HepG2 (cell line): ENCODE measurements at regions not wholly inside any gene's neighbourhood (a gene's known extent, or its start where the extent isn't known, plus 50 kb on each side); places are given as distances from the start of the nearest gene placed in this dataset.

ENCODE experiments used
- ATAC-seq: fragments of 200-7000 bp; cut with Tn5 transposase; 3 replicates; pipeline ENCODE4 v1.9.1; 2020; ENCODE audit warnings: mild to moderate bottlenecking, moderate library complexity
- BruUV-seq: library from RNA; stranded (reverse); fragments of 400-500 nt; replicated peaks from 2 replicates; lab custom pipeline; 2021; lab: Mats Ljungman, UMichigan
- CTCF ChIA-PET: fragments of 300-600 bp; formaldehyde crosslinking; extraction: SDS; loops from one replicate; lab custom pipeline; 2021; ENCODE audit warnings: low total read pairs, inconsistent platforms, low intra/inter-chr PET ratio; lab: Yijun Ruan, JAX
- POLR2A ChIA-PET: fragments of 350-600 bp; sonication (Branson Sonifier 250); formaldehyde crosslinking; loops from one replicate; lab custom pipeline; 2020; ENCODE audit warnings: antibody characterized with exemption, inconsistent platforms; lab: Yijun Ruan, JAX
- DNase-seq: peaks from one replicate; pipeline ENCODE4 v3.0.0-alpha.2; 2015; ENCODE audit warnings: low spot score
- FAIRE-seq: peaks from 3 replicates; lab custom pipeline; 2011; peaks lifted over from hg19 to GRCh38; lab: Jason Lieb, UNC
- H2AFZ ChIP-seq: one replicate; pipeline ENCODE4 v1.6.1; 2011; ENCODE audit warnings: low read length, inconsistent platforms
- H3K27ac ChIP-seq: fragments of 300-600 bp; 3 replicates; pipeline ENCODE4 v1.8.0; 2011; ENCODE audit warnings: mixed run types, mild to moderate bottlenecking, mixed read lengths, low read length, inconsistent platforms; ENCODE audit not compliant: insufficient read depth; ENCODE audit errors: extremely low read length
- H3K27me3 ChIP-seq, 2 experiments: fragments of 200-600 bp in 1 of 2; 2 replicates in 1 of 2; 3 replicates in 1 of 2; pipeline versions ENCODE4 v1.6.0 to v1.8.0; 2011; ENCODE audit warnings: low read length in 2 of 2, mild to moderate bottlenecking in 2 of 2, moderate library complexity in 2 of 2, inconsistent platforms in 1 of 2; ENCODE audit not compliant: insufficient read depth in 2 of 2, control insufficient read depth in 1 of 2
- H3K36me3 ChIP-seq, 2 experiments: fragments of 200-600 bp in 1 of 2; replicated peaks in 1 of 2; 2 replicates in 1 of 2; 3 replicates in 1 of 2; pipeline versions ENCODE4 v1.5.1 to v1.8.0; 2011; ENCODE audit warnings: low read length in 2 of 2, inconsistent platforms in 1 of 2; ENCODE audit not compliant: insufficient read depth in 2 of 2, control insufficient read depth in 1 of 2
- H3K4me1 ChIP-seq: 2 replicates; pipeline ENCODE4 v1.5.1; 2012; ENCODE audit warnings: low read length, inconsistent platforms; ENCODE audit not compliant: insufficient read depth
- H3K4me2 ChIP-seq: 2 replicates; pipeline ENCODE4 v1.6.0; 2011; ENCODE audit warnings: low read depth, low read length, inconsistent platforms
- H3K4me3 ChIP-seq, 3 experiments: fragments of 200-600 bp in 1 of 3; sonication (generic), shearing (Covaris generic) in 1 of 3; replicated peaks in 1 of 3; 2 replicates each; pipeline ENCODE4 v1.5.1; 2011 to 2016; ENCODE audit warnings: low read length in 3 of 3, inconsistent platforms in 2 of 3, low read depth in 2 of 3, mild to moderate bottlenecking in 2 of 3, control low read depth in 1 of 3, mixed read lengths in 1 of 3; ENCODE audit not compliant: insufficient read depth in 1 of 3
- H3K79me2 ChIP-seq: one replicate; pipeline ENCODE4 v1.6.1; 2011; ENCODE audit warnings: low read length, inconsistent platforms; ENCODE audit not compliant: insufficient read depth
- H3K9ac ChIP-seq: 2 replicates; pipeline ENCODE4 v1.6.0; 2011; ENCODE audit warnings: mild to moderate bottlenecking, low read depth, low read length, inconsistent platforms; ENCODE audit not compliant: insufficient read depth
- H3K9me3 ChIP-seq: 2 replicates; pipeline ENCODE4 v1.5.1; 2012; ENCODE audit warnings: mild to moderate bottlenecking, low read length
- H4K20me1 ChIP-seq: 2 replicates; pipeline ENCODE4 v1.6.0; 2011; ENCODE audit warnings: inconsistent platforms, mild to moderate bottlenecking, low read length, moderate library complexity; ENCODE audit not compliant: insufficient read depth
- ARNT2 ChIP-seq: sonication (generic); formaldehyde crosslinking; IDR thresholded peaks from 2 replicates; pipeline ENCODE4 v1.8.0; 2022; ENCODE audit warnings: mild to moderate bottlenecking, low read depth, missing genetic modification reagents, moderate library complexity
- CBFB ChIP-seq: sonication (generic); formaldehyde crosslinking; IDR thresholded peaks from 2 replicates; pipeline ENCODE4 v1.4.0; 2020; ENCODE audit warnings: missing genetic modification reagents
- HOXA7 ChIP-seq: sonication (generic); formaldehyde crosslinking; IDR thresholded peaks from 2 replicates; pipeline ENCODE4 v1.8.1; 2022; ENCODE audit warnings: mild to moderate bottlenecking, missing genetic modification reagents, moderate library complexity
- JARID2 ChIP-seq: sonication (generic); formaldehyde crosslinking; IDR thresholded peaks from 2 replicates; pipeline ENCODE4 v1.8.1; 2023; ENCODE audit warnings: missing genetic modification reagents, inconsistent platforms; ENCODE audit not compliant: insufficient replicate concordance
- KDM2A ChIP-seq: sonication (generic); formaldehyde crosslinking; IDR thresholded peaks from 2 replicates; pipeline ENCODE4 v1.4.0; 2020; ENCODE audit warnings: low read depth, missing genetic modification reagents, borderline replicate concordance
- NFKB2 ChIP-seq: sonication (generic); formaldehyde crosslinking; IDR thresholded peaks from 2 replicates; pipeline ENCODE4 v1.4.0; 2020; ENCODE audit warnings: missing genetic modification reagents, borderline replicate concordance
- NR2F6 ChIP-seq, 2 experiments: IDR thresholded peaks; 2 replicates each; pipeline ENCODE4 v1.6.1; 2016; ENCODE audit warnings: antibody characterized with exemption in 1 of 2, mild to moderate bottlenecking in 1 of 2
- POGK ChIP-seq: sonication (generic); formaldehyde crosslinking; conservative IDR thresholded peaks from 2 replicates; pipeline ENCODE4 v1.8.0; 2022; ENCODE audit warnings: mild to moderate bottlenecking, moderate library complexity, missing genetic modification reagents
- TOPORS ChIP-seq: sonication (generic); formaldehyde crosslinking; IDR thresholded peaks from 2 replicates; pipeline ENCODE4 v1.8.0; 2023; ENCODE audit warnings: mild to moderate bottlenecking, missing genetic modification reagents
- TP53 ChIP-seq: sonication (generic); formaldehyde crosslinking; conservative IDR thresholded peaks from 2 replicates; pipeline ENCODE4 v1.4.0; 2020; ENCODE audit warnings: missing genetic modification reagents
- ZFP37 ChIP-seq: sonication (generic); formaldehyde crosslinking; IDR thresholded peaks from 2 replicates; pipeline ENCODE4 v1.4.0; 2020; ENCODE audit warnings: missing genetic modification reagents, borderline replicate concordance
- ZNF143 ChIP-seq: sonication (generic); formaldehyde crosslinking; IDR thresholded peaks from 2 replicates; pipeline ENCODE4 v1.4.0; 2020; ENCODE audit warnings: missing genetic modification reagents
- ZNF17 ChIP-seq: sonication (generic); formaldehyde crosslinking; IDR thresholded peaks from 2 replicates; pipeline ENCODE4 v1.5.0; 2020; ENCODE audit warnings: mild to moderate bottlenecking, missing genetic modification reagents
- ZNF30 ChIP-seq: sonication (generic); formaldehyde crosslinking; IDR thresholded peaks from 2 replicates; pipeline ENCODE4 v1.5.0; 2020; ENCODE audit warnings: mild to moderate bottlenecking, missing genetic modification reagents
- ZNF33A ChIP-seq: sonication (generic); formaldehyde crosslinking; IDR thresholded peaks from 2 replicates; pipeline ENCODE4 v1.5.1; 2020; ENCODE audit warnings: missing genetic modification reagents, mild to moderate bottlenecking, moderate library complexity, borderline replicate concordance
- ZNF557 ChIP-seq: sonication (generic); formaldehyde crosslinking; IDR thresholded peaks from 2 replicates; pipeline ENCODE4 v1.4.0; 2020; ENCODE audit warnings: missing genetic modification reagents
- ZNF652 ChIP-seq: IDR thresholded peaks from 2 replicates; pipeline ENCODE4 v1.6.1; 2016; ENCODE audit warnings: low read depth, borderline replicate concordance
- ZNF766 ChIP-seq: sonication (generic); formaldehyde crosslinking; IDR thresholded peaks from 2 replicates; pipeline ENCODE4 v1.5.0; 2020; ENCODE audit warnings: missing genetic modification reagents, borderline replicate concordance
- WGBS: methylation state at CpG from one replicate; pipeline ENCODE4 v1.1.6; 2017; ENCODE audit warnings: low lambda C conversion rate; 5-methylcytosine and 5-hydroxymethylcytosine counted together
- in situ Hi-C: cut with HindIII; loops from 2 replicates; pipeline ENCODE4 v1.10.0; 2017; ENCODE audit warnings: low pct_unique_long_range_greater_than_20kb; ENCODE audit not compliant: extremely low pct_ligation_motif_present
- intact Hi-C: fragments of 100-400 bp; cut with micrococcal nuclease; formaldehyde crosslinking; loops from one replicate; pipeline ENCODE4 v1.10.0; 2022; ENCODE audit not compliant: unreplicated experiment

GRCh38 chr1:47650205-47650604 lies 212.4 kb downstream of the FOXD2 start:
- DNase-seq (no peak), ATAC-seq (no peak), FAIRE-seq (no peak)
- Histone ChIP-seq H3K27me3 (peaks cover 0 to 12% of the 10 kb centered on the region in 2 experiments; a peak in 2 of 5 replicates), H3K9me3 (no peaks in the 10 kb centered on the region), H3K4me1 (peaks cover 10% of the 10 kb centered on the region), H3K9ac (no peak overlapping the region), H4K20me1 (no peaks in the 10 kb centered on the region), H2AFZ (no peak overlapping the region), H3K27ac (no peak overlapping the region), H3K36me3 (no peaks in the 10 kb centered on the region), H3K4me2 (no peak overlapping the region), H3K4me3 (no peak overlapping the region), H3K79me2 (no peaks in the 10 kb centered on the region)
- WGBS = 9% methylated on average over 6 of the region's 7 CpGs
- POLR2A ChIA-PET = no interaction called here
- BruUV-seq = no TSS peak
- TF ChIP-seq NR2F6 (IDR thresholded peaks at IDR 0.05) (no peak), NR2F6 (CRISPR knock-in tag; IDR thresholded peaks at IDR 0.05) (no peak), JARID2 (CRISPR knock-in tag) (no peak), ZNF143 (CRISPR knock-in tag) (no peak), CBFB (CRISPR knock-in tag) (no peak), NFKB2 (CRISPR knock-in tag) (no peak), ZNF557 (no peak), ARNT2 (no peak), TP53 (CRISPR knock-in tag) (no peak), ZNF766 (CRISPR knock-in tag) (no peak), ZFP37 (CRISPR knock-in tag) (no peak), ZNF30 (no peak), ZNF652 (CRISPR knock-in tag) (no peak), ZNF33A (CRISPR knock-in tag) (no peak), KDM2A (CRISPR knock-in tag) (no peak), POGK (no peak), HOXA7 (no peak), ZNF17 (no peak), TOPORS (CRISPR knock-in tag) (no peak)
- CTCF ChIA-PET = no interaction called here
- intact Hi-C loops (no loop called here), in situ Hi-C loops (no loop called here)
